CD14-positive monocyte (primary cell): ENCODE measurements at regions not wholly inside any gene's neighbourhood (a gene's known extent, or its start where the extent isn't known, plus 50 kb on each side); places are given as distances from the start of the nearest gene placed in this dataset.

Source experiments
- DNase-seq, 3 donors: peaks; one replicate each; pipeline ENCODE4 v3.0.0-alpha.2; 2011 to 2022
- H2AFZ ChIP-seq: 2 replicates; pipeline ENCODE4 v1.6.0; 2012; ENCODE audit warnings: mild to moderate bottlenecking, low read depth, low read length, inconsistent platforms; ENCODE audit not compliant: insufficient read depth, poor library complexity, severe bottlenecking
- H3K27ac ChIP-seq, 2 donors: 1 replicate in 1 of 2; 2 replicates in 1 of 2; pipeline ENCODE4 v1.5.1; 2012 to 2013; ENCODE audit warnings: low read length in 2 of 2, control low read depth in 1 of 2, inconsistent platforms in 1 of 2, low read depth in 1 of 2, mild to moderate bottlenecking in 1 of 2
- H3K27me3 ChIP-seq, 2 donors: one replicate each; pipeline versions ENCODE4 v1.6.0 to v1.6.1; 2011 to 2013; ENCODE audit warnings: low read length in 2 of 2; ENCODE audit not compliant: control insufficient read depth in 2 of 2, insufficient read depth in 2 of 2
- H3K36me3 ChIP-seq, 2 donors: replicated peaks in 1 of 2; 1 replicate in 1 of 2; 2 replicates in 1 of 2; pipeline versions ENCODE4 v1.5.1 to v1.6.1; 2012 to 2013; ENCODE audit warnings: low read length in 2 of 2, control low read depth in 1 of 2, inconsistent platforms in 1 of 2, mild to moderate bottlenecking in 1 of 2; ENCODE audit not compliant: insufficient read depth in 2 of 2, control insufficient read depth in 1 of 2
- H3K4me1 ChIP-seq, 2 donors: 1 replicate in 1 of 2; 2 replicates in 1 of 2; pipeline versions ENCODE4 v1.5.1 to v1.6.1; 2012 to 2013; ENCODE audit warnings: low read length in 2 of 2, control low read depth in 1 of 2, inconsistent platforms in 1 of 2, mild to moderate bottlenecking in 1 of 2, moderate library complexity in 1 of 2; ENCODE audit not compliant: insufficient read depth in 2 of 2, control insufficient read depth in 1 of 2
- H3K4me2 ChIP-seq: replicated peaks from 2 replicates; pipeline ENCODE3; 2012; ENCODE audit warnings: low read length, moderate library complexity, mild to moderate bottlenecking; ENCODE audit not compliant: poor library complexity, severe bottlenecking; ENCODE audit errors: extremely low read depth
- H3K4me3 ChIP-seq, 3 experiments: fragments of 200-600 bp in 1 of 3; sonication (generic) in 1 of 3; replicated peaks in 1 of 3; 1 replicate in 2 of 3; 2 replicates in 1 of 3; pipeline ENCODE4 v1.5.1; 2011 to 2013; ENCODE audit warnings: low read length in 3 of 3, mild to moderate bottlenecking in 3 of 3, control low read depth in 2 of 3, low read depth in 2 of 3, inconsistent platforms in 1 of 3, moderate library complexity in 1 of 3
- H3K79me2 ChIP-seq: 2 replicates; pipeline ENCODE4 v1.6.0; 2012; ENCODE audit warnings: mild to moderate bottlenecking, control low read depth, inconsistent platforms, low read length, moderate library complexity; ENCODE audit not compliant: insufficient read depth
- H3K9ac ChIP-seq: 2 replicates; pipeline ENCODE4 v1.6.0; 2017; ENCODE audit warnings: low read length, mild to moderate bottlenecking; ENCODE audit not compliant: insufficient read depth, poor library complexity, severe bottlenecking
- H3K9me3 ChIP-seq, 2 donors: replicated peaks in 1 of 2; 1 replicate in 1 of 2; 2 replicates in 1 of 2; pipeline versions ENCODE4 v1.5.1 to v1.6.1; 2012 to 2013; ENCODE audit warnings: low read length in 2 of 2, control low read depth in 1 of 2; ENCODE audit not compliant: control insufficient read depth in 1 of 2, insufficient read depth in 1 of 2
- H4K20me1 ChIP-seq: 2 replicates; pipeline ENCODE4 v1.6.0; 2012; ENCODE audit warnings: mild to moderate bottlenecking, low read length, control low read depth, moderate library complexity; ENCODE audit not compliant: insufficient read depth
- H3K27ac Mint-ChIP-seq, 7 donors: one replicate each; pipeline ENCODE4 v1.8.0; 2020; ENCODE audit warnings: mild to moderate bottlenecking in 7 of 7, mixed read lengths in 7 of 7, moderate library complexity in 6 of 7, inconsistent platforms in 2 of 7
- H3K27me3 Mint-ChIP-seq, 3 donors: one replicate each; pipeline ENCODE4 v1.8.0; 2021 to 2022; ENCODE audit warnings: low read depth in 3 of 3, mild to moderate bottlenecking in 3 of 3, mixed read lengths in 3 of 3, moderate library complexity in 3 of 3, inconsistent platforms in 1 of 3
- H3K36me3 Mint-ChIP-seq, 2 donors: one replicate each; pipeline ENCODE4 v1.8.0; 2020; ENCODE audit warnings: mixed read lengths in 2 of 2, inconsistent platforms in 1 of 2, mild to moderate bottlenecking in 1 of 2
- H3K4me1 Mint-ChIP-seq: one replicate; pipeline ENCODE4 v1.8.0; 2020; ENCODE audit warnings: mild to moderate bottlenecking, mixed read lengths
- H3K4me3 Mint-ChIP-seq, 2 donors: one replicate each; pipeline ENCODE4 v1.8.0; 2020; ENCODE audit warnings: mild to moderate bottlenecking in 2 of 2, mixed read lengths in 2 of 2, moderate library complexity in 1 of 2
- H3K9me3 Mint-ChIP-seq, 7 donors: one replicate each; pipeline ENCODE4 v1.8.0; 2020 to 2022; ENCODE audit warnings: mixed read lengths in 7 of 7, mild to moderate bottlenecking in 6 of 7, moderate library complexity in 6 of 7, inconsistent platforms in 2 of 7
- CTCF ChIP-seq: fragments of 200-600 bp; IDR thresholded peaks from one replicate; pipeline ENCODE4 v1.8.0; 2022; ENCODE audit warnings: antibody characterized with exemption, mild to moderate bottlenecking
- WGBS: methylation state at CpG from one replicate; pipeline ENCODE4 v1.1.5; 2013; ENCODE audit warnings: missing lambda C conversion rate; ENCODE audit not compliant: insufficient coverage; 5-methylcytosine and 5-hydroxymethylcytosine counted together
- intact Hi-C, 2 donors: fragments of 100-400 bp; cut with micrococcal nuclease; formaldehyde crosslinking; loops; one replicate each; pipeline versions ENCODE4 v1.15.0 to v1.15.1; 2023

DNA sequence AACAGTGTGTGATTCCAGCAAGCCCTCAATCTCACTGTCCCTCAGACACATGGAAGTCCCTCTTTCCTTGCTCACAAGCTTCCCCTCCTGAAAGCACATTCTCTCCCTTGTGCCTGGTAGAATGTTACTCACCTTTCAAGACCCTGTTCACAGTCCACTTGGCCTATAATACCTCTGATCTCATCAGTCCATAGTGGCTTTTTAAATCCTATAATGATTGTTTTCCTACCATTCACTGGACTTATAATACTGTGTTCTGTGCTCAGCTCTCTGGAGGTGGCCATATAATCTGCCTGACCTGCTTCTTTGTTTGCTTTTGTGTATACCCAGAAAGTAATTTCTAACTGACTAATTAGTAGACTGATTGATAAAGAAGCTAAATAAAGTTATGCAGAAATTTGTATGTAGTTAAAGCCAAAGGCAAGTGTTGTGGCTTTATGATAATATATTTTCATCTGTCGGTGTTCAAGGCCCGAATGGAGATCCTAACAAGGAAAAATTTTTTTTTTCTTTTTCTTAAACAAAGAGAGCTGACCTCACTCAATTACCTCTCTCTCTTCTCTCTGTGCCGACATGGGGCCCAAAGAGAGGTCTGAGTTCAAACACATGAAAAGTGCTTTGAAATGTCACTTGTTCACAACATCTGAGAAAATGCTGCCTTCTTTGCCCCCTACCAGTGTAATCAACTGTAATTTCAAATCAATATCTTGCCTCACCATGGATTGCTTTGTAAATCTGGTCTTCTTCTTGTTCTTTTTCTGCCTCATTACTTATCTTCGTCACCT, 1033.0 kb upstream of the PIK3C3 start:
- no peaks in the 10 kb centered on the region for H3K79me2 ChIP-seq
- H3K4me3 ChIP-seq, result no peak overlapping the region
- Mint-ChIP-seq H3K4me3 (no peak overlapping the region), H3K36me3 (no peaks in the 10 kb centered on the region), H3K4me1 (no peaks in the 10 kb centered on the region), H3K27ac (no peak overlapping the region), H3K9me3 (peaks cover 0 to 4% (median 2%) of the 10 kb centered on the region in 7 donors), H3K27me3 (peaks cover 0 to 1% (median 0%) of the 10 kb centered on the region in 3 donors)
- H2AFZ ChIP-seq, result no peak overlapping the region
- H3K36me3 ChIP-seq, result no peaks in the 10 kb centered on the region
- no peak overlapping the region for H3K4me2 ChIP-seq
- no peaks in the 10 kb centered on the region for H4K20me1 ChIP-seq
- intact Hi-C loops, result no loop called here
- no peak overlapping the region for H3K9ac ChIP-seq
- H3K27ac ChIP-seq, result no peak overlapping the region
- no peak for DNase-seq
- no peaks in the 10 kb centered on the region for H3K9me3 ChIP-seq
- H3K27me3 ChIP-seq, result no peaks in the 10 kb centered on the region
- 100% methylated on average over 1 of the region's 4 CpGs for WGBS
- H3K4me1 ChIP-seq, result no peaks in the 10 kb centered on the region
- TF ChIP-seq CTCF, result no peak

DNA sequence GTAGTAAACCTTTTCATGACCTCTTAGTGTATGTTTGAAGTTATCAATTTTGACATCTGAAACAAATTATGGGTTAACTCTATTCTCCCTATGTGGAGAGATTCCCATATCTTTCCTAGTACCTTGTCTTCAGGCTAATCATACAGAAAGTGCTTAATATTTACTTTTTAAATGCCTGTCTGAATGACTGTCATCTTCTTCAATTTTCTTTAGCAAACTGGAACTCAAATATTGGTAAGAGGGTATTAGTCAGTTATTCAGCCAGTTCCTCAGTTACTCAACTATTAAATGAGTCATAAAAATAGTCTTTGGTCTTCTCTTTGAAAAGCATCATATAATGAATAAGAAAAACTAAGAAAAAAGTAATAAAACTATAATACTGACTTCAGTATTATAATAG, 1038.0 kb upstream of the PIK3C3 start:
- no peaks in the 10 kb centered on the region for H3K4me1 Mint-ChIP-seq
- H3K9ac ChIP-seq, result no peak overlapping the region
- no peak overlapping the region for H3K27ac ChIP-seq
- no peak overlapping the region for H3K4me3 Mint-ChIP-seq
- no peaks in the 10 kb centered on the region for H3K27me3 Mint-ChIP-seq
- H3K36me3 ChIP-seq, result no peaks in the 10 kb centered on the region
- H3K4me3 ChIP-seq, result no peak overlapping the region
- no peaks in the 10 kb centered on the region for H3K36me3 Mint-ChIP-seq
- H2AFZ ChIP-seq, result no peak overlapping the region
- intact Hi-C loops, result no loop called here
- no peaks in the 10 kb centered on the region for H3K79me2 ChIP-seq
- H3K27ac Mint-ChIP-seq, result no peak overlapping the region
- no peaks in the 10 kb centered on the region for H3K9me3 ChIP-seq
- H3K4me1 ChIP-seq, result no peaks in the 10 kb centered on the region
- no peak for TF ChIP-seq CTCF
- H3K4me2 ChIP-seq, result no peak overlapping the region
- H4K20me1 ChIP-seq, result no peaks in the 10 kb centered on the region
- peaks cover 0 to 6% (median 2%) of the 10 kb centered on the region in 7 donors for H3K9me3 Mint-ChIP-seq
- no peak for DNase-seq
- H3K27me3 ChIP-seq, result no peaks in the 10 kb centered on the region
